HG03521 (cell line): ENCODE measurements at regions not wholly inside any gene's neighbourhood (a gene's known extent, or its start where the extent isn't known, plus 50 kb on each side); places are given as distances from the start of the nearest gene placed in this dataset.

ENCODE experiments used
- ATAC-seq: cut with Tn5 transposase; IDR thresholded peaks from one replicate; pipeline ENCODE4 v1.9.1; 2021; ENCODE audit warnings: mild to moderate bottlenecking, moderate library complexity; ENCODE audit not compliant: unreplicated experiment

GRCh38 chr3:95084738-95085137 is 1021.9 kb downstream of the NSUN3 start:
- ATAC-seq, result no peak

- no peak for ATAC-seq
These were observed 1025.6 kb downstream of the NSUN3 start for GRCh38 chr3:95088464-95088863.

- no peak for ATAC-seq
These were observed 1034.6 kb downstream of the NSUN3 start for GRCh38 chr3:95097493-95097892.

- ATAC-seq, result no peak
These were observed 1058.1 kb downstream of the NSUN3 start for GRCh38 chr3:95120921-95121320.

GRCh38 chr3:95123104-95123503 is 1060.2 kb downstream of the NSUN3 start:
- ATAC-seq, result no peak

GRCh38 chr3:95134693-95135413 is 1072.0 kb downstream of the NSUN3 start:
- no peak for ATAC-seq

GRCh38 chr3:95148107-95148506 is 1085.2 kb downstream of the NSUN3 start:
- ATAC-seq, result no peak

GRCh38 chr3:95151590-95151989 is 1088.7 kb downstream of the NSUN3 start:
- ATAC-seq, result no peak

- no peak for ATAC-seq
These were observed 1091.9 kb downstream of the NSUN3 start for GRCh38 chr3:95154766-95155165.

GRCh38 chr3:95162794-95163193 is 1099.9 kb downstream of the NSUN3 start:
- ATAC-seq, result no peak

- ATAC-seq, result no peak
These were observed 1104.9 kb downstream of the NSUN3 start for GRCh38 chr3:95167748-95168147.

GRCh38 chr3:95168526-95168925 is 1105.7 kb downstream of the NSUN3 start:
- ATAC-seq, result no peak

GRCh38 chr3:95172164-95172943 is 1109.5 kb downstream of the NSUN3 start:
- ATAC-seq, result no peak

GRCh38 chr3:95177096-95177495 is 1114.2 kb downstream of the NSUN3 start:
- no peak for ATAC-seq

GRCh38 chr3:95184038-95184437 is 1121.2 kb downstream of the NSUN3 start:
- no peak for ATAC-seq

- no peak for ATAC-seq
These were observed 1126.5 kb downstream of the NSUN3 start for GRCh38 chr3:95189348-95189747.

- no peak for ATAC-seq
These were observed 1134.8 kb downstream of the NSUN3 start for GRCh38 chr3:95197661-95198060.

GRCh38 chr3:95200384-95200783 is 1137.5 kb downstream of the NSUN3 start:
- ATAC-seq, result no peak

- no peak for ATAC-seq
These were observed 1148.0 kb downstream of the NSUN3 start for GRCh38 chr3:95210878-95211277.

- no peak for ATAC-seq
These were observed 1149.3 kb downstream of the NSUN3 start for GRCh38 chr3:95212117-95212516.

GRCh38 chr3:95215437-95215957 is 1152.6 kb downstream of the NSUN3 start:
- no peak for ATAC-seq

- ATAC-seq, result no peak
These were observed 1154.8 kb downstream of the NSUN3 start for GRCh38 chr3:95217661-95218060.
